Myocyte (in vitro differentiated cells): ENCODE measurements at regions not wholly inside any gene's neighbourhood (a gene's known extent, or its start where the extent isn't known, plus 50 kb on each side); places are given as distances from the start of the nearest gene placed in this dataset.
"Not testable (repeated sequence)": the region's sequence is repeated elsewhere in the genome, so short reads cannot be mapped to it uniquely, and the experiment has no call there.

Experiments
- DNase-seq: peaks from one replicate; pipeline ENCODE4 v3.0.0-alpha.2; 2012; ENCODE audit warnings: low read depth

- DNase-seq: no peak
Observed at GRCh38 chr9:82682431-82682830, 380.5 kb downstream of the RASEF start.

GRCh38 chr9:82695704-82696103 is 367.2 kb downstream of the RASEF start:
- no peak for DNase-seq

GRCh38 chr9:82706786-82707185 is 356.2 kb downstream of the RASEF start:
- no peak for DNase-seq

GRCh38 chr9:82716821-82717220 is 346.1 kb downstream of the RASEF start:
- DNase-seq: no peak

GRCh38 chr9:82720515-82720914 is 342.4 kb downstream of the RASEF start:
- no peak for DNase-seq

- no peak for DNase-seq
Observed at GRCh38 chr9:82721593-82721992, 341.3 kb downstream of the RASEF start.

- DNase-seq: no peak
Observed at GRCh38 chr9:82722051-82722450, 340.9 kb downstream of the RASEF start.

GRCh38 chr9:82722561-82722960 is 340.4 kb downstream of the RASEF start:
- DNase-seq: no peak

GRCh38 chr9:82726424-82727276 is 336.3 kb downstream of the RASEF start:
- DNase-seq: no peak

GRCh38 chr9:82729141-82729540 is 333.8 kb downstream of the RASEF start:
- no peak for DNase-seq

GRCh38 chr9:82729991-82730589 is 332.9 kb downstream of the RASEF start:
- DNase-seq: no peak

- DNase-seq: no peak
Observed at GRCh38 chr9:82732928-82733327, 330.0 kb downstream of the RASEF start.

GRCh38 chr9:82736126-82736525 is 326.8 kb downstream of the RASEF start:
- DNase-seq: no peak

GRCh38 chr9:82736701-82737100 is 326.2 kb downstream of the RASEF start:
- DNase-seq: no peak

GRCh38 chr9:82745919-82746318 is 317.0 kb downstream of the RASEF start:
- DNase-seq: no peak

GRCh38 chr9:82750411-82750913 is 312.5 kb downstream of the RASEF start:
- no peak for DNase-seq

- no peak for DNase-seq
Observed at GRCh38 chr9:82757924-82758323, 305.0 kb downstream of the RASEF start.

GRCh38 chr9:82761027-82761426 is 301.9 kb downstream of the RASEF start:
- DNase-seq: no peak

- DNase-seq: no peak
Observed at GRCh38 chr9:82761956-82762355, 301.0 kb downstream of the RASEF start.

GRCh38 chr9:82763656-82764055 is 299.3 kb downstream of the RASEF start:
- no peak for DNase-seq

- no peak for DNase-seq
Observed at GRCh38 chr9:82764061-82764668, 298.8 kb downstream of the RASEF start.

GRCh38 chr9:82774707-82775231 is 288.2 kb downstream of the RASEF start:
- not testable (repeated sequence) for DNase-seq
